VCaP (cell line): ENCODE measurements at regions not wholly inside any gene's neighbourhood (a gene's known extent, or its start where the extent isn't known, plus 50 kb on each side); places are given as distances from the start of the nearest gene placed in this dataset.

ENCODE experiments used
- H3K27ac ChIP-seq: fragments of 450-650 bp; 2 replicates; pipeline ENCODE4 v1.5.1; 2017
- TF ChIP-seq, protein P1 (sequence below): fragments of 450-650 bp; conservative IDR thresholded peaks from 2 replicates; pipeline ENCODE4 v1.5.1; 2017; ENCODE audit warnings: mild to moderate bottlenecking, moderate library complexity

DNA sequence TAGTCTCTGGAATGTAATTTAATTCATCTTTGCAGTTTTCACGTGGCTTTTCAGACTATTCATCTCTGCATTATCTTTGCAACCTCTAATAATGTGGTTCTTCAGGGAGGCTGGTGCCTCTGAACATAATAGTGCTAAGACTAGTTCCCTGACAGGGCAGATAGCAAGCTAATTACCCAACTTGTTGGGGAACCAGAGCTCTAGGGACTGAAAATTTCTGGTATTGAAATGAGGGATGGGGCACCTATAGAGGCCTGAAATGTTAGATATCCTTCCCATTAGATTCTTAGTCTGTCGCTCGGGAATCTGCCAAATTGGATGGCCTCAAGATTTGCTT, 693.6 kb upstream of the MAP3K7 start:
- H3K27ac ChIP-seq: no peak overlapping the region
- TF ChIP-seq, protein P1, sequence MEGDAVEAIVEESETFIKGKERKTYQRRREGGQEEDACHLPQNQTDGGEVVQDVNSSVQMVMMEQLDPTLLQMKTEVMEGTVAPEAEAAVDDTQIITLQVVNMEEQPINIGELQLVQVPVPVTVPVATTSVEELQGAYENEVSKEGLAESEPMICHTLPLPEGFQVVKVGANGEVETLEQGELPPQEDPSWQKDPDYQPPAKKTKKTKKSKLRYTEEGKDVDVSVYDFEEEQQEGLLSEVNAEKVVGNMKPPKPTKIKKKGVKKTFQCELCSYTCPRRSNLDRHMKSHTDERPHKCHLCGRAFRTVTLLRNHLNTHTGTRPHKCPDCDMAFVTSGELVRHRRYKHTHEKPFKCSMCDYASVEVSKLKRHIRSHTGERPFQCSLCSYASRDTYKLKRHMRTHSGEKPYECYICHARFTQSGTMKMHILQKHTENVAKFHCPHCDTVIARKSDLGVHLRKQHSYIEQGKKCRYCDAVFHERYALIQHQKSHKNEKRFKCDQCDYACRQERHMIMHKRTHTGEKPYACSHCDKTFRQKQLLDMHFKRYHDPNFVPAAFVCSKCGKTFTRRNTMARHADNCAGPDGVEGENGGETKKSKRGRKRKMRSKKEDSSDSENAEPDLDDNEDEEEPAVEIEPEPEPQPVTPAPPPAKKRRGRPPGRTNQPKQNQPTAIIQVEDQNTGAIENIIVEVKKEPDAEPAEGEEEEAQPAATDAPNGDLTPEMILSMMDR: no peak

DNA sequence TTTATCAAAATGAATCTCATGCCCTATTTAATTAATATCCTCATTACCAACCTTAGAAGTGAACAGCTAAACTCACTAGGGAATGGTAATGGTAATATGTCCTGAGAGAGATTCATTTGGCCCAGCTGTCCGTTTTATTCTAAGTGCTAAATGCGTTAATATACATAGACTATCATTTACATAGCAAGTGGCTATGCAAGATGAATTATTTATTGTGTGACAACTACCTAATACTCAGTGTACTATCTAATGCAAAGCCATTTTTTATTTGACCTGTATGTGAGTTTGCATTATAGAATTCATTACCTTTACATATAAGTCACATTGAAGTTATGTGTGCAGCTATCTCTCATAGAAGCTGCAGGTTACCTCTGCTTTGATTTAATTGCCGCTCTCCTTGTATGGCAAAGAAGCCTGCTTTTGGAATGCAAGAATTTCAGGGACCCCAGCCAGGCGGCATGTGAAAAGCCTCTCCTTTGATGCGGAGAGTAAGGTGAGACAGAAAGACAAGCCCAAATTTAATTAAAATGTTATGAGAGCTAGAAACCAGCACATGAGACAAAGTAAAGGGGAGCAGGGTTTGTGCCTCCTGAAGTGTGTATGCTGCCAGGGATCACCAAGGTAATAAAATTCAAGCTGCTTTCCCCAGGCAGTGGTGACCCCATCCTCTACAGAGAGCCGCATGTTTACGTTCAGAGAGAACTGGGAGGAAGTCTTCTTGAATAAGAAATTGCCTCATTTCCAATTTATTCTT, 693.0 kb upstream of the MAP3K7 start:
- TF ChIP-seq, protein P1: no peak
- no peak overlapping the region for H3K27ac ChIP-seq

DNA sequence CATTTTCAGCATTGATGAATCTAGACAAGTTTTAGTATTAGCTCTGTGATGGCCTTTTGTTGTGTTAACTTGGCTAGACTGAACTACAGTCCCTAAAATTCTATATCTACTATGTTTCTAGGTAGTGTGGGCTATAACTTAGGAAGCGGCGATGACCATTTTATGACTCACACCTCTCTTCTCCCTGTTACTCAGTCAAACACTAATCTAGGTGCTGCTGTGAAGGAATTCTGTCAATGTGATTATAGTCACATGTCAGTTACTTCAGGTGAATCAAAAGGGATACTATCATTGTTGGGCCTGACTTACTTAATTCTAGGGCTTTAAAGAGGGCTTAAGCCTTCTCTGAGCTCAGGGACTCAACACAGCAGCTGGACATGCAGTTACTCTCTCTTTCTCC, 691.5 kb upstream of the MAP3K7 start:
- H3K27ac ChIP-seq: no peak overlapping the region
- TF ChIP-seq, protein P1: no peak

DNA sequence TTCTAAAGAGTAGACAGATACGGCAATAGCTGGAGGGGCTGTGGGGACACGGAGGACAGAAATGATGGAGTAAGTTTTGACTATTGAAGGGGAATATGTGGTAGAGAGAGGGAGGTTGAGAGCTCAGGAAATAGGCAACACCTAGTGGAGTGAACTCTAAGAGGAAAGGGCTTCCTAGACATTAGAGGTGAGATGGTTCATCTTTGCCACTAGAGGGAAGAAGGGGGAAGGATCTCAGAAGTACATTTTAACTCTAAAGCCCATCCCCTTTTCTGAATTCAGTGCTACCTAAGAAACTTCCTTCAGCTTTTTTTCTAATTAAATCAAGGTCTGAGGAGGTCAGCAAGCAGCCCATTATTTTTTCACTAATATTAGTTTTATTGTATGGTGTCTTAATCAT, 689.4 kb upstream of the MAP3K7 start:
- no peak overlapping the region for H3K27ac ChIP-seq
- TF ChIP-seq, protein P1: peak; percentile 77

DNA sequence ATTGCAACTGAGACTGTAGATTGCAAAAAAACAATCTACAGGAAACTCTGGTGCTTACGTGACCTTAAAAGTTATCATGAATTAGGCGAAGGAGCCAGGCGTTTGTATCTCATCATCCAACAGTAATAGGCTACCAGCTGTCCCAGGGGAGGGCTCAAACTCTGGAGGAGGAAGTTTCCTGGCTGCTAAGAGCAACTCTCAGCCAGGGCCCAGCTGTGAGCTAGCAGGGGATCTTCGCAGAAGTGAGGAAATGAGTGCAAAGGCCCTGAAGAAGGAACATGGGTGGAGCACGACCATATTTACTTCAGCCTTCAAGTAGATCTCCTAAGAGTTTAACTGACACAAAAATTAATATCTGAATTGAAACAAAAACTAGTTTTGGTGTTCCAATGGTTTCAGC, 686.9 kb upstream of the MAP3K7 start:
- TF ChIP-seq, protein P1: no peak
- H3K27ac ChIP-seq: no peak overlapping the region

DNA sequence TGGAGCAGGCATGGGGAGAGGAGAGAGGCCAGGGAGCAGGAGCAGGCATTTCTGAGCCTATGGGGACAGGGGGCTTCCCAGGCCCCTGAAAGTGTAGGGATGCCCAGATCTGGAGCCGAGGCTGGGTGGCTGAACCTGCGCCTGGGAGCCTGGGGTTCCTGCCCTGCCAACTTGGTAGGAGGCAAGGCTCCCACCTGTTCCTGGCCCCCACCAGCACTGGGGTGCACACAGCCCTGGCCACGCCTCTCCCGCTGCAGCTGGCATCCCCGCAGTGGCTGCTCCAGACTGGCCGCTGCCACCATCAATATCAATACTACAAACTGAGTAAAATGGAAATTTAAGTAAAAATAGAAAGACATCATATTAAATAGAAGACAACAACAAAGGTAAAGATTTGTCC, 684.9 kb upstream of the MAP3K7 start:
- TF ChIP-seq, protein P1: no peak
- H3K27ac ChIP-seq: no peak overlapping the region

DNA sequence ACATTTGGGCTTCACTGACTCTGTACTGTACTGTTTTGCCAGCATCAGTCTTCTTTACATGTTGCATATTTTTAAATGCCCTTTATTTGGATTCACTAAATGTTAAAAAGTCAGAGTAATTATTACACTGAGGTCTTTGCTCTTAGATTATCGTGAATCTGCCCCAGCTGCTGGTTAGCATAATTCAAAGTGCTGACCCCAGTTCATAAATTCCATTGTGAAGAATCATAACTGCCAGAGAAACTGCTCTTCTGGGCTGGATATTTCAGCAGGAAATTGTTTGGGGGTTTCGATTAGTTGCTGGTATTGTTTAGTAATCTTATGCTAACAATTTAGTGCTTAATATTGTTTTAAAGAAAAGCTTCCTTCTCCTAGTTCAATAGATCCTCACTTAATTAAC, 682.1 kb upstream of the MAP3K7 start:
- TF ChIP-seq, protein P1: no peak

More for the DNA sequence above, 682.1 kb upstream of the MAP3K7 start:
- H3K27ac ChIP-seq: no peak overlapping the region
